ENCODE measurements at regions not wholly inside any gene's neighbourhood (a gene's known extent, or its start where the extent isn't known, plus 50 kb on each side); places are given as distances from the start of the nearest gene placed in this dataset.

DNA sequence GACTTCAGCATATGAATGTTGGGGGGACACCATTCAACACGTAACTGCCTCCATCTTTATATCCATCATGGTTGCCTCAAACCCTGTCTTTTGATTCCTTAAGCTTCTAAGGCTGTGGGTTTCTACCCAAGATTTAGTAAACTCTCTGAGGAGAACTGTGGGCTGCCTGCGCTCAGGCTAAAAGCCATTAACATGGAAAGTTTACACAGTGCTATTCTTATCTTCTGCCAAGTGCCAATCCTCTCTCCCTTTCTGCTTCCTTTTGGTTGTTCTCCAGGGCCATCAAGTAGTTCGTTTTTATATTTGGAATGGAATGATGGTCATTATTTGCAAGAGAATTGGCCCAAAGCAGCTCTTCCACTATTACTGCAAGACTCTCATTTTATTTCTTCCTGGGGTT, 97.3 kb upstream of the KLF14 start:
- TF ChIP-seq, protein P1, sequence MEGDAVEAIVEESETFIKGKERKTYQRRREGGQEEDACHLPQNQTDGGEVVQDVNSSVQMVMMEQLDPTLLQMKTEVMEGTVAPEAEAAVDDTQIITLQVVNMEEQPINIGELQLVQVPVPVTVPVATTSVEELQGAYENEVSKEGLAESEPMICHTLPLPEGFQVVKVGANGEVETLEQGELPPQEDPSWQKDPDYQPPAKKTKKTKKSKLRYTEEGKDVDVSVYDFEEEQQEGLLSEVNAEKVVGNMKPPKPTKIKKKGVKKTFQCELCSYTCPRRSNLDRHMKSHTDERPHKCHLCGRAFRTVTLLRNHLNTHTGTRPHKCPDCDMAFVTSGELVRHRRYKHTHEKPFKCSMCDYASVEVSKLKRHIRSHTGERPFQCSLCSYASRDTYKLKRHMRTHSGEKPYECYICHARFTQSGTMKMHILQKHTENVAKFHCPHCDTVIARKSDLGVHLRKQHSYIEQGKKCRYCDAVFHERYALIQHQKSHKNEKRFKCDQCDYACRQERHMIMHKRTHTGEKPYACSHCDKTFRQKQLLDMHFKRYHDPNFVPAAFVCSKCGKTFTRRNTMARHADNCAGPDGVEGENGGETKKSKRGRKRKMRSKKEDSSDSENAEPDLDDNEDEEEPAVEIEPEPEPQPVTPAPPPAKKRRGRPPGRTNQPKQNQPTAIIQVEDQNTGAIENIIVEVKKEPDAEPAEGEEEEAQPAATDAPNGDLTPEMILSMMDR (IDR thresholded peaks at IDR 0.05): no peak
- TF ChIP-seq POLR2A (IDR thresholded peaks at IDR 0.05): no peak
